Sigmoid colon (tissue), 6 donors: ENCODE measurements at regions not wholly inside any gene's neighbourhood (a gene's known extent, or its start where the extent isn't known, plus 50 kb on each side); places are given as distances from the start of the nearest gene placed in this dataset.

Source experiments
- DNase-seq: peaks from one replicate; pipeline ENCODE4 v3.0.0-alpha.2; 2019
- H3K27ac ChIP-seq, 4 donors: fragments of 200-600 bp; sonication (generic); one replicate each; pipeline ENCODE4 v1.5.1; 2016 to 2019; ENCODE audit warnings: mild to moderate bottlenecking in 1 of 4
- H3K27me3 ChIP-seq, 3 donors: fragments of 200-600 bp; sonication (generic); one replicate each; pipeline ENCODE4 v1.5.1; 2019; ENCODE audit warnings: mild to moderate bottlenecking in 1 of 3
- H3K36me3 ChIP-seq, 4 donors: fragments of 200-600 bp; sonication (generic); one replicate each; pipeline ENCODE4 v1.5.1; 2016 to 2019
- H3K4me1 ChIP-seq, 4 donors: fragments of 200-600 bp; sonication (generic); one replicate each; pipeline ENCODE4 v1.5.1; 2017 to 2019
- H3K4me3 ChIP-seq, 4 donors: fragments of 200-600 bp; sonication (generic); one replicate each; pipeline ENCODE4 v1.5.1; 2017 to 2019; ENCODE audit warnings: mild to moderate bottlenecking in 2 of 4, moderate library complexity in 1 of 4
- H3K9me3 ChIP-seq, 4 donors: fragments of 200-600 bp in 3 of 4; sonication (generic) in 3 of 4; one replicate each; pipeline versions ENCODE4 v1.5.1 to v1.6.1; 2013 to 2019
- EP300 ChIP-seq, 4 donors: sonication (generic); formaldehyde crosslinking; IDR thresholded peaks; one replicate each; pipeline ENCODE4 v1.6.1; 2017; ENCODE audit warnings: antibody characterized with exemption in 4 of 4
- POLR2A ChIP-seq, 2 donors: fragments of 450-650 bp; IDR thresholded peaks; one replicate each; pipeline ENCODE4 v1.6.1; 2016; ENCODE audit warnings: antibody characterized with exemption in 2 of 2, mild to moderate bottlenecking in 2 of 2, moderate library complexity in 2 of 2
- POLR2AphosphoS5 ChIP-seq, 4 donors: sonication (generic); formaldehyde crosslinking; IDR thresholded peaks; one replicate each; pipeline ENCODE4 v1.6.1; 2017; ENCODE audit warnings: antibody characterized with exemption in 4 of 4
- WGBS, 2 donors: extraction: QIAGEN DNeasy Blood & Tissue Kit; methylation state at CpG; one replicate each; pipeline ENCODE4 v1.1.7; 2013; 5-methylcytosine and 5-hydroxymethylcytosine counted together
- intact Hi-C: fragments of 100-400 bp; cut with DNase I; formaldehyde crosslinking; loops from one replicate; pipeline ENCODE4 v1.15.1; 2023
- TF ChIP-seq, protein P1 (sequence below), 4 experiments: fragments of 450-650 bp in 3 of 4; fragments of 200-600 bp in 1 of 4; IDR thresholded peaks; one replicate each; pipeline ENCODE4 v1.5.1; 2016 to 2019; ENCODE audit warnings: antibody characterized with exemption in 4 of 4, mild to moderate bottlenecking in 3 of 4, moderate library complexity in 2 of 4
- donor health status: healthy with polysubstance abuse.
- donor health status: healthy.

DNA sequence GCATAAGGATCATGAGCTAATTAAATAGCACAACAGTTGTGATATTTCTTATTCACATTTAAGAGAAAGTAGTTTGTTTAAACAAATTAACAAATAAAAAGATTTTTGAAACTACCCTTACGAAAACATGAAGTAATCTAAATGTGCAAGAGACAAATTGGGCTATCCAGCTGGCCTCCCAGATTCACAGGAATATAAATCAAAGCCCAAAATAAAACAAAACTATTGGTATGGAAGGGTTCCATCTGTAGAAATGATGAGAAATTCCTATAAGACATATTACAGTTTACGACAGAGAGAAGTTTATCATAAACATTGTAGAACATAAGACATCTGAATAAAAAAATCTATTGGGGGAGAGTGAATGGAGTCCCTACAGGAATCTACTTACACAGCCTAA is 1125.1 kb downstream of the TDRD15 start:
- H3K4me1 ChIP-seq, result peaks cover 0 to 3% (median 0%) of the 10 kb centered on the region in 4 donors
- no peaks in the 10 kb centered on the region for H3K27me3 ChIP-seq
- no peak overlapping the region for H3K27ac ChIP-seq
- H3K4me3 ChIP-seq, result no peak overlapping the region
- intact Hi-C loops, result no loop called here
- TF ChIP-seq EP300 (IDR thresholded peaks at IDR 0.05), result no peak
- TF ChIP-seq, protein P1, sequence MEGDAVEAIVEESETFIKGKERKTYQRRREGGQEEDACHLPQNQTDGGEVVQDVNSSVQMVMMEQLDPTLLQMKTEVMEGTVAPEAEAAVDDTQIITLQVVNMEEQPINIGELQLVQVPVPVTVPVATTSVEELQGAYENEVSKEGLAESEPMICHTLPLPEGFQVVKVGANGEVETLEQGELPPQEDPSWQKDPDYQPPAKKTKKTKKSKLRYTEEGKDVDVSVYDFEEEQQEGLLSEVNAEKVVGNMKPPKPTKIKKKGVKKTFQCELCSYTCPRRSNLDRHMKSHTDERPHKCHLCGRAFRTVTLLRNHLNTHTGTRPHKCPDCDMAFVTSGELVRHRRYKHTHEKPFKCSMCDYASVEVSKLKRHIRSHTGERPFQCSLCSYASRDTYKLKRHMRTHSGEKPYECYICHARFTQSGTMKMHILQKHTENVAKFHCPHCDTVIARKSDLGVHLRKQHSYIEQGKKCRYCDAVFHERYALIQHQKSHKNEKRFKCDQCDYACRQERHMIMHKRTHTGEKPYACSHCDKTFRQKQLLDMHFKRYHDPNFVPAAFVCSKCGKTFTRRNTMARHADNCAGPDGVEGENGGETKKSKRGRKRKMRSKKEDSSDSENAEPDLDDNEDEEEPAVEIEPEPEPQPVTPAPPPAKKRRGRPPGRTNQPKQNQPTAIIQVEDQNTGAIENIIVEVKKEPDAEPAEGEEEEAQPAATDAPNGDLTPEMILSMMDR (IDR thresholded peaks at IDR 0.05), result no peak
- TF ChIP-seq POLR2AphosphoS5 (IDR thresholded peaks at IDR 0.05), result no peak
- TF ChIP-seq POLR2A (IDR thresholded peaks at IDR 0.05), result no peak
- no peaks in the 10 kb centered on the region for H3K9me3 ChIP-seq
- 71 to 78% methylated on average over 2 of the region's 2 CpGs for WGBS, 2 donors
- H3K36me3 ChIP-seq, result no peaks in the 10 kb centered on the region
- DNase-seq, result no peak

DNA sequence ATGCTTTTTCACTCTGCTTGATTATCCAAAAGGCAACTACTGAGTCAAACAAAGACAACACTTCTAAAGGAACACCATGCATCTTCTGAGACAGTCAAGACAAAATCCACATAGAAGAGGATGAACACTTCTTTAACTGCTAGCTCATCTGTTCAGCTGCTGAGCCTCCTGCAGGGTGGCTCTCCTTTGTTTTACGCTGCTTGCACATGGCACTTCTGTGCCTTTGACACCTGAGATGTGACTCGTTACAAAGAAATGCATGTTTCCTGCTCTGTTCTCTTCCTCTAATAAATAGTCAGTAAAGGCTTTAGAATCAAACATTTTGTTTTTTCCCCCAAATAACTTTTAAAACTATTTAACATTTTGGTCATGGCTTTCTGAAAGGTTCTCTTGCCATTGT is 1129.4 kb downstream of the TDRD15 start:
- WGBS, 2 donors, result 59 to 75% methylated on average over 2 of the region's 2 CpGs
- Histone ChIP-seq H3K27ac (no peak overlapping the region), H3K4me1 (peaks cover 0 to 3% (median 0%) of the 10 kb centered on the region in 4 donors), H3K4me3 (no peak overlapping the region), H3K36me3 (no peaks in the 10 kb centered on the region), H3K27me3 (no peaks in the 10 kb centered on the region), H3K9me3 (no peaks in the 10 kb centered on the region)
- DNase-seq, result no peak
- intact Hi-C loops, result no loop called here
- TF ChIP-seq, protein P1 (IDR thresholded peaks at IDR 0.05), result no peak
- no peak for TF ChIP-seq EP300 (IDR thresholded peaks at IDR 0.05)
- no peak for TF ChIP-seq POLR2A (IDR thresholded peaks at IDR 0.05)
- TF ChIP-seq POLR2AphosphoS5 (IDR thresholded peaks at IDR 0.05), result no peak

DNA sequence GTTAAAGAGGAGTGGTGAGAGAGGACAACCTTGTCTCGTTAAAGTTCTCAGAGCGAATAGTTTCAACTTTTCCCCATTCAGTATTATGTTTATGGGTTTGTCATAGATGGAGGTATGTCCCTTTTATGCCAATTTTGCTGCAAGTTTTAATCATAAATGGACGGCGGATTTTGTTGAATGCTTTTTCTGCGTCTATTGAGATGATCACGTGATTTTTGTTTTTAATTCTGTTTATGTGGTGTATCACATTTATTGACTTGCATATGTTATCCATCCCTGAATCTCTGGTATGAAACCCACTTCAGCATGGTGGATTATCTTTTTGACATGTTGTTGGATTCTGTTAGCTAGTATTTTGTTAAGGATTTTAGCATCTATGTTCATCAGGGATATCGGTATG is 1123.8 kb upstream of the KLHL29 start:
- H3K27me3 ChIP-seq, result no peaks in the 10 kb centered on the region
- H3K9me3 ChIP-seq, result peaks cover 0 to 6% (median 0%) of the 10 kb centered on the region in 4 donors
- H3K4me1 ChIP-seq, result no peaks in the 10 kb centered on the region
- no peak overlapping the region for H3K27ac ChIP-seq
- 93 to 95% methylated on average over 7 of the region's 7 CpGs for WGBS, 2 donors
- DNase-seq, result no peak
- TF ChIP-seq, protein P1 (IDR thresholded peaks at IDR 0.05), result no peak
- TF ChIP-seq EP300 (IDR thresholded peaks at IDR 0.05), result no peak
- no peak for TF ChIP-seq POLR2A (IDR thresholded peaks at IDR 0.05)
- TF ChIP-seq POLR2AphosphoS5 (IDR thresholded peaks at IDR 0.05), result no peak
- no peaks in the 10 kb centered on the region for H3K36me3 ChIP-seq
- no peak overlapping the region for H3K4me3 ChIP-seq
- intact Hi-C loops, result no loop called here

DNA sequence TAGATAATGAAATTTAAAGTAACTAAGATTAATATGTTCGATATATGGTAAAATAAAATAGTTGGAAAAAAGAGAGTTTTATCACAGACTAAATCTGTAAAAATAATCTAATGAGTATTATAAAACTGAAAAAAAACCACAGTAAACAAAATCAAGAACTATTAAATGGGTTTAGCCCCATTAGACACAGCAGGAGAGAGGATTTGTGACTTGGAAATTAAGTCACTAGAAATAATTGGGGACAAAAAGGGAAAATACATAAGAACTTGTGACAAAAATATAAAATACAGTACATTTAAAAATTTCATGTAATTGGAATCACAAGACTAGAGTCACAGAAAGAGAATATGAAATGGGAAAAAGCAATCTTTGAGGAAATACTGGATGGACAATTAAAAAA is 1114.6 kb upstream of the KLHL29 start:
- no peak overlapping the region for H3K4me3 ChIP-seq
- no peaks in the 10 kb centered on the region for H3K36me3 ChIP-seq
- no peaks in the 10 kb centered on the region for H3K9me3 ChIP-seq
- H3K4me1 ChIP-seq, result no peaks in the 10 kb centered on the region
- no peaks in the 10 kb centered on the region for H3K27me3 ChIP-seq
- TF ChIP-seq EP300 (IDR thresholded peaks at IDR 0.05) (no peak), POLR2AphosphoS5 (IDR thresholded peaks at IDR 0.05) (no peak), POLR2A (IDR thresholded peaks at IDR 0.05) (no peak)
- TF ChIP-seq, protein P1 (IDR thresholded peaks at IDR 0.05), result no peak
- 92 to 96% methylated on average over 1 of the region's 1 CpG for WGBS, 2 donors
- no peak for DNase-seq
- no peak overlapping the region for H3K27ac ChIP-seq
- intact Hi-C loops, result no loop called here

DNA sequence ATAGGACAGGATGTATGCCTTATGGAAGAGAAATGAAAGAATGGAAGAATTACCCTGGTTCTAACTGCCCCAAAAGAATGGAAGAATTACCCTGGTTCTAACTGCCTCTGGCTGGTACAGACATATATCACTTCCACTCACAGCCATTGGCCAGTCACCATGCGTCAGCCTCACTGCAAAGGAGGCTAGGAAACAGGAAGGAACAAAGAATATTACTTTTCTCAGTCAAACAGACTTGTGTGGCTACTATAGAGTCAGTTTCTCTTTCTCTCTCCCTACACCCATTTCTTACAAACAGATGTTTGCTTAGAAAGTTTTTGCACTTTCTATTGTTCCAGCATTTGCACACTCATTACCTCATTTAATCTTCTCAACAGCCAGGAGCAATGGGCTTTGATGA is 1111.1 kb upstream of the KLHL29 start:
- WGBS, 2 donors, result 38 to 54% methylated on average over 1 of the region's 1 CpG
- intact Hi-C loops, result no loop called here
- Histone ChIP-seq H3K27me3 (no peaks in the 10 kb centered on the region), H3K36me3 (no peaks in the 10 kb centered on the region), H3K9me3 (no peaks in the 10 kb centered on the region), H3K4me1 (no peaks in the 10 kb centered on the region), H3K4me3 (no peak overlapping the region), H3K27ac (no peak overlapping the region)
- DNase-seq, result no peak
- TF ChIP-seq POLR2AphosphoS5 (IDR thresholded peaks at IDR 0.05) (no peak), EP300 (IDR thresholded peaks at IDR 0.05) (no peak), POLR2A (IDR thresholded peaks at IDR 0.05) (no peak)
- TF ChIP-seq, protein P1 (IDR thresholded peaks at IDR 0.05), result no peak
